HAP-1 (cell line): ENCODE measurements at regions not wholly inside any gene's neighbourhood (a gene's known extent, or its start where the extent isn't known, plus 50 kb on each side); places are given as distances from the start of the nearest gene placed in this dataset.

ENCODE experiments used
- DNase-seq, 2 experiments: peaks; one replicate each; pipeline ENCODE4 v3.0.0-alpha.2; 2016 to 2020; ENCODE audit warnings: low spot score in 2 of 2
- H3K27me3 ChIP-seq: fragments of 250-450 bp; sonication (Bioruptor Pico); 2 replicates; pipeline ENCODE4 v1.5.1; 2020; ENCODE audit warnings: low read depth, mild to moderate bottlenecking, moderate library complexity
- H3K36me3 ChIP-seq: fragments of 250-450 bp; sonication (Bioruptor Pico); replicated peaks from 2 replicates; pipeline ENCODE4 v1.5.1; 2020; ENCODE audit warnings: mild to moderate bottlenecking
- H3K4me1 ChIP-seq: fragments of 250-450 bp; sonication (Bioruptor Pico); 2 replicates; pipeline ENCODE4 v1.5.1; 2020; ENCODE audit warnings: mild to moderate bottlenecking
- H3K4me3 ChIP-seq: fragments of 250-450 bp; sonication (Bioruptor Pico); 2 replicates; pipeline ENCODE4 v1.5.1; 2020; ENCODE audit warnings: mild to moderate bottlenecking, moderate library complexity
- H3K9me3 ChIP-seq: fragments of 250-450 bp; sonication (Bioruptor Pico); 2 replicates; pipeline ENCODE4 v1.5.1; 2020; ENCODE audit warnings: mild to moderate bottlenecking, moderate library complexity
- in situ Hi-C: fragments of 300-500 bp; cut with MboI; formaldehyde crosslinking; loops from 3 replicates; pipeline ENCODE4 v1.14.3; 2020; ENCODE audit warnings: low sequenced_read_pairs, inconsistent platforms, mixed read lengths

DNA sequence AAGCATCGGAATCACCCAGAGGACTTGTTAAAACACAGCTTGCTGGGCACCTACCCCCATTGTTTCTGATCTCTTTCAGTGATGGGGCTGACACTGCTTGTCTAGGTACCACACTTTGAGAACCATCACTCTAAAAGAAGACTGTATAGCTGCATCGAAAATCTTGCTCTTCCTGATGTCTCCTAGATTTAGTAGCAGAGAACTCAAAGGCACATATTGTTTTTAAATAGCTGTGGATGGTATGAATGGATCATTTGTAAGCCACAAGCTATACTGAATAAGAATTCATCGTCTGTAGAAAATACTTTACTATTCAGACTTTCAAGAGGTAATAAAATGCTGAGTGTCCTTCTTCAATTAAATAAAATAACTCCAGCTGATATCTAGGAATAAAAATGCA is 405.4 kb downstream of the ANKRD50 start:
- Histone ChIP-seq H3K9me3 (no peaks in the 10 kb centered on the region), H3K27me3 (no peaks in the 10 kb centered on the region), H3K4me1 (peaks cover 2% of the 10 kb centered on the region), H3K36me3 (no peaks in the 10 kb centered on the region), H3K4me3 (no peak overlapping the region)
- in situ Hi-C loops, result no loop called here
- DNase-seq, result no peak

DNA sequence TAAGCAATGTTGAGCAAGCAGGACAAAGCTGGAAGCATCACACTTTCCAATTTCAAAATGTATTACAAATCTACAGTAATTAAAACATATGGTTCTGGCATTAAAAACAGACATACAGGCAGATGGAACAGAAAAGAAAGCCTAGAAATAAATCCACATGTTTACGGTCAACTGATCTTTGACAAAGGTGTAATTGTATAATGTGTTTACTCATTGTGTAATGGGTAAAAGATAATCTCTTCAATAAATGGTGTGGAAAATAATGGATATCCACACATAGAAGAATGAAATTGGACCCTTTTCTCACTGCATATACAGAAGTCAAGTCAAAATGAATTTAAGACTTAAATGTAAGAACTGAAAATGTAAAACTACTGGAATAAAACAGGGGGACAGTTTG is 394.2 kb downstream of the ANKRD50 start:
- Histone ChIP-seq H3K4me1 (peaks cover 11% of the 10 kb centered on the region), H3K9me3 (no peaks in the 10 kb centered on the region), H3K4me3 (no peak overlapping the region), H3K27me3 (no peaks in the 10 kb centered on the region), H3K36me3 (no peaks in the 10 kb centered on the region)
- in situ Hi-C loops, result no loop called here
- peak in 1 of 2 experiments; percentile 37 for DNase-seq

DNA sequence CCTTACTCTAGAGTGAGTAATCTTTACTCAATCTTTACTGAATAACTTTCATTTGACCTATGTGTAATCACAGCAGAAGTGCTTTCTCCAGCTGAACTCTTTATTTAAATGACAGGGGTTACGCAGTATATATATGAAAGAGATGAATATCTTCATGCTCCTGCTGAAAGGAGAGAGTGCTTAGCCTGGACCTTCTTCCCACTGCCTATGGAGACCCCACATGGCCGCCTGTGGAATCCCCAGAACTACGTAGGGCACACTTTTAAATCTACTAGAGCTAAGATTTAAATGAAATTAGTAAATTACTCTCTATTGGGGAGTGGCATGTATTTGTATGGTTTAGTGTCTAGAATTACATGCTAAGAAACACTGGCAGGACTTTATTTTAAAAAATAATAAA is 391.2 kb downstream of the ANKRD50 start:
- Histone ChIP-seq H3K4me1 (peaks cover 11% of the 10 kb centered on the region), H3K9me3 (no peaks in the 10 kb centered on the region), H3K4me3 (no peak overlapping the region), H3K36me3 (no peaks in the 10 kb centered on the region), H3K27me3 (no peaks in the 10 kb centered on the region)
- in situ Hi-C loops, result no loop called here
- peak; percentile 64 to 66 for DNase-seq

DNA sequence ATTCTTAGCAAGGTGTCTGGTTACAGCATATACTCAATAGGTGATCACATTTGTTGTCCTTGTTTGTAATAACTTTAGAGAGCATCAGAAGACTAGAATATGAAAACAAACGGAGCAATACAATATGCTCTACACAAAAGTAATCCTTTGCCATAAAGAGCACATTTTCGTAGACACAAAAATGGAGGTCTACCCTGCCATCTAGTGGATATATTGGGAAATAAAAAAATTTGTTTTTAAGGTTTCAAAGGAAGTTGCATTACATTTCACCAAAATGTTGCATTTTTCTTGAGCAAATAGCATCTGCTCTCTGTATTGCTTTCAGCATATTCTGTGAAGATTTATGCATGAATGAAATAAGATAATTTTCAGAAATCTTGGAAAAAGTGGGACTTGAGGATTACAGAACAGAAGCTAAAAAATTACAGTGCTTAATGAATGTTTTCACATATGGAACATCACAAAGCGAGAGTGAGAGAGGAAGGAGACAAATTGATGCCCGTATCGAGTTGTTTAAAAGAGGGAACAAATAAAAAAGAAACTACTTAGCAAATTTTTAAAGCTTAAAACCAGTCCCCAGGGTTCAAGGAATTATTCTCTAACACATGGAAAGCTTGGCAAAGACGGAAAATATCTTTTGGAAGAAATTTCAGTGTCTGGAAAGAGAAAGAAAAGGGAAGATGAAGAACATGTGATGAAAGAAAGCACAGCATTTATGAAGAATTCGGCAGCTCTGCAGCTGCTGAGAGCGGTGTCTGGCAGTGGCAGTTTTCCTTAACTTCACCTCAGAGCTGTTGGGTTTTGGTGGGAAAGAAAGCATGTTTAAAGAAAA is 390.1 kb downstream of the ANKRD50 start:
- H3K27me3 ChIP-seq, result no peaks in the 10 kb centered on the region
- H3K4me1 ChIP-seq, result peaks cover 11% of the 10 kb centered on the region
- H3K9me3 ChIP-seq, result no peaks in the 10 kb centered on the region
- in situ Hi-C loops, result no loop called here
- DNase-seq, result peak in 1 of 2 experiments; percentile 69
- no peak overlapping the region for H3K4me3 ChIP-seq
- no peaks in the 10 kb centered on the region for H3K36me3 ChIP-seq

- in situ Hi-C loops, result loop anchor here (25.0 kb wide), 1 partner anchor 962 kb away; no protein-coding TSS in a partner anchor
- no peaks in the 10 kb centered on the region for H3K27me3 ChIP-seq
Measured at GRCh38 chr4:124325690-124326089, 386.8 kb downstream of the ANKRD50 start.

DNA sequence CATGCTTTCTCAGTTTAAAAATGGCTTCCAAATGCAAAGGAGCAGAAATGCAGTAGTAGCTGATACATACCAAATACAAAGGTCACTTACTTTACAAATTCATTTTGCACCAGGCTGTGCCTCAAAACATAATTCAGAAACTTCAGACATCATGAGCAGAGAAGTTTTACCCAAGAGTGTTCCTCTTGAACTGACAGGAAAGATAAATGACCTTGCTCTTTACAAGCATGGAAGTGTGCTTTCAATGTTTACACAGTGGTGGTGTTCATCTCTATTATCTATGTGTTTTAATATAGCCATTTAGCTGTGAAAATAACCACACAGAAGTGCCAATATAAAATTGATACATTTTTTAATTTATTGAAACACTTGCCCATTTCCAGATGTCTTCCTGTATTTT is 383.4 kb downstream of the ANKRD50 start:
- Histone ChIP-seq H3K9me3 (no peaks in the 10 kb centered on the region), H3K4me3 (no peak overlapping the region), H3K4me1 (no peaks in the 10 kb centered on the region), H3K36me3 (no peaks in the 10 kb centered on the region), H3K27me3 (no peaks in the 10 kb centered on the region)
- no peak for DNase-seq
- in situ Hi-C loops, result loop anchor here (25.0 kb wide), 1 partner anchor 958 kb away; no protein-coding TSS in a partner anchor

More at GRCh38 chr4:124325690-124326089, 386.8 kb downstream of the ANKRD50 start:
- H3K36me3 ChIP-seq, result no peaks in the 10 kb centered on the region
- no peak for DNase-seq
- no peak overlapping the region for H3K4me3 ChIP-seq
- H3K4me1 ChIP-seq, result peaks cover 11% of the 10 kb centered on the region
- no peaks in the 10 kb centered on the region for H3K9me3 ChIP-seq

- in situ Hi-C loops, result loop anchor here (25.0 kb wide), 1 partner anchor 957 kb away; no protein-coding TSS in a partner anchor
Measured at GRCh38 chr4:124330045-124330444, 382.5 kb downstream of the ANKRD50 start.

GRCh38 chr4:124331781-124332180 is 380.8 kb downstream of the ANKRD50 start:
- in situ Hi-C loops, result loop anchor here (25.0 kb wide), 1 partner anchor 956 kb away; no protein-coding TSS in a partner anchor
- no peak for DNase-seq
- Histone ChIP-seq H3K27me3 (no peaks in the 10 kb centered on the region), H3K4me1 (no peaks in the 10 kb centered on the region), H3K36me3 (no peaks in the 10 kb centered on the region), H3K4me3 (no peak overlapping the region), H3K9me3 (no peaks in the 10 kb centered on the region)

More at GRCh38 chr4:124330045-124330444, 382.5 kb downstream of the ANKRD50 start:
- H3K4me1 ChIP-seq, result no peaks in the 10 kb centered on the region
- no peaks in the 10 kb centered on the region for H3K36me3 ChIP-seq
- no peak for DNase-seq
- no peaks in the 10 kb centered on the region for H3K27me3 ChIP-seq
- no peaks in the 10 kb centered on the region for H3K9me3 ChIP-seq
- no peak overlapping the region for H3K4me3 ChIP-seq

GRCh38 chr4:124333466-124333865 is 379.1 kb downstream of the ANKRD50 start:
- in situ Hi-C loops, result loop anchor here (25.0 kb wide), 1 partner anchor 954 kb away; no protein-coding TSS in a partner anchor
- no peaks in the 10 kb centered on the region for H3K27me3 ChIP-seq
- no peaks in the 10 kb centered on the region for H3K9me3 ChIP-seq
- DNase-seq, result no peak
- H3K36me3 ChIP-seq, result no peaks in the 10 kb centered on the region
- no peak overlapping the region for H3K4me3 ChIP-seq
- no peaks in the 10 kb centered on the region for H3K4me1 ChIP-seq

DNA sequence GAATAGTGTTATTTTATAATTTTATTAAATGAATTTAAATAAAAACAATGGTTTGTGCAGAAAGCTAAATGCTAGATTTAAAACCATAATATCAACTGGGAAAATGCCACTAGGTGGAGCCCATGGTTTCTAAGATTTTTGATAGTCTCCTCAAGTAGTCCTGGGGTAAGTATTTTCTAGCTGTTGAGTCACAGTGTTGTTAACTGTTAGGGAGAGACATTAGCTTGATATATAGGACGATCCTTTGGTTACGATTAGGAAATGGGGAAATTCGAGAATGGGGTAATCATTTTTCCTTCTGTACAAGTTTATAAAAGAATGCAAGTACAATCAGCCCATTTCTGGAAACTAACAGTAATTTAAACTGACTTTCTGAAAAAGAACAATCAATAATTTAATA is 378.4 kb downstream of the ANKRD50 start:
- DNase-seq, result peak; percentile 61 to 73
- in situ Hi-C loops, result loop anchor here (25.0 kb wide), 1 partner anchor 953 kb away; no protein-coding TSS in a partner anchor
- Histone ChIP-seq H3K4me3 (no peak overlapping the region), H3K36me3 (no peaks in the 10 kb centered on the region), H3K4me1 (no peaks in the 10 kb centered on the region), H3K27me3 (no peaks in the 10 kb centered on the region), H3K9me3 (no peaks in the 10 kb centered on the region)

GRCh38 chr4:124337874-124338273 is 374.7 kb downstream of the ANKRD50 start:
- H3K4me1 ChIP-seq, result no peaks in the 10 kb centered on the region
- no peaks in the 10 kb centered on the region for H3K36me3 ChIP-seq
- no peaks in the 10 kb centered on the region for H3K27me3 ChIP-seq
- H3K9me3 ChIP-seq, result no peaks in the 10 kb centered on the region
- in situ Hi-C loops, result loop anchor here (25.0 kb wide), 1 partner anchor 949 kb away; no protein-coding TSS in a partner anchor
- no peak for DNase-seq
- H3K4me3 ChIP-seq, result no peak overlapping the region

DNA sequence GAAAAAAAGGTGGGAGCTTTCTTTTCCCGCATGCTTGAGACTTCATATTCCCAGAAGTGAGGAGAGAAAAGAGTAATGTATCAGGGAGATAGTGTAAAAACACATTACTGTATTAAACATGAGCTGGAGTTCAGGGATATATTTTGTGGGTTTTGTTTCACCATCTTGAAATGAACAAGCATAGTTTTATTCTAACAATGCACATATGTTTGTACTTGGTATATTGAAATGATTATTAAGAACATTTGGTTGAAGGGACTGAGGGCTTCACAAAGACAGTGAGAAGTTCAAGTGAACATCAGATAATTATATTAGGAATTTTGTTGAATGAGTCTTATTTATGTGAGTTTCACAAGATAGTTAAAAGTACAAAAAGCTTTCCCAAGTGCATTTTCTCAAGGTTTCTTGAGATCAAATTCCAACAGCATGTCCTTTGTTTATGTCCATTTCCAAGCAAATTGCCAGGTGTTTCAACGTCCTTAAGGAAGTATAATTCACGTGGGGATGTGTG is 368.8 kb downstream of the ANKRD50 start:
- no peak overlapping the region for H3K4me3 ChIP-seq
- no peaks in the 10 kb centered on the region for H3K9me3 ChIP-seq
- no peaks in the 10 kb centered on the region for H3K27me3 ChIP-seq
- DNase-seq, result no peak
- H3K4me1 ChIP-seq, result no peaks in the 10 kb centered on the region; the same call in none of the 2 replicates
- in situ Hi-C loops, result loop anchor here (25.0 kb wide), 1 partner anchor 944 kb away; no protein-coding TSS in a partner anchor
- H3K36me3 ChIP-seq, result no peaks in the 10 kb centered on the region

DNA sequence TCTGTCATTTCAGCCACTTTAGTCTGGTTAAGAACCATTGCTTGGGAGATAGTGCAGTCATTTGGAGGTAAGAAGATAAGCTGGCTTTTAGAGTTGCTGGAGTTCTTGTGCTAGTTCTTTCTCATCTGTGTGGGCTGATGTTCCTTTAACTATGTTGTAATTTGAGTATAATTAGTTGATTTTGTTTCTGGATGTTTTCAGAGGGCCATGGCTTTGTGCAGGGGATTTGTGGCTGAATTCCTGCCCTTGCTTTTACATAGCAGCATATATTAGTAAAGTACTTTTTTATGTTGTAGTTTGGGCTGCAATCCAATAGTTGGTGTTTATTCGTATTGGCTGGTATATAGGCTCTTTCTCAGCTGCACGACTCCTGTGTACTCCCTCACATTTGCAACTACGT is 339.6 kb downstream of the ANKRD50 start:
- in situ Hi-C loops, result no loop called here
- Histone ChIP-seq H3K36me3 (no peaks in the 10 kb centered on the region), H3K4me3 (no peak overlapping the region), H3K27me3 (no peaks in the 10 kb centered on the region), H3K4me1 (no peaks in the 10 kb centered on the region), H3K9me3 (no peaks in the 10 kb centered on the region)
- DNase-seq, result no peak

GRCh38 chr4:124386163-124386562 is 326.4 kb downstream of the ANKRD50 start:
- Histone ChIP-seq H3K4me3 (no peak overlapping the region), H3K36me3 (no peaks in the 10 kb centered on the region), H3K27me3 (no peaks in the 10 kb centered on the region), H3K4me1 (no peaks in the 10 kb centered on the region), H3K9me3 (no peaks in the 10 kb centered on the region)
- DNase-seq, result no peak
- in situ Hi-C loops, result no loop called here
